ENCODE measurements at regions not wholly inside any gene's neighbourhood (a gene's known extent, or its start where the extent isn't known, plus 50 kb on each side); places are given as distances from the start of the nearest gene placed in this dataset.

GRCh38 chr12:13282861-13283260 lies 86.3 kb downstream of the EMP1 start:
- TF ChIP-seq CTCF (conservative IDR thresholded peaks at IDR 0.05; ENCODE audit: low read length): no peak
- TF ChIP-seq EZH2phosphoT487 (IDR thresholded peaks at IDR 0.05; ENCODE audit: borderline replicate concordance, low read depth, low read length): no peak
